HT1080 (cell line): ENCODE measurements at regions not wholly inside any gene's neighbourhood (a gene's known extent, or its start where the extent isn't known, plus 50 kb on each side); places are given as distances from the start of the nearest gene placed in this dataset.

Experiments
- DNase-seq: peaks from one replicate; pipeline ENCODE4 v3.0.0-alpha.2; 2015; ENCODE audit warnings: low read depth

DNA sequence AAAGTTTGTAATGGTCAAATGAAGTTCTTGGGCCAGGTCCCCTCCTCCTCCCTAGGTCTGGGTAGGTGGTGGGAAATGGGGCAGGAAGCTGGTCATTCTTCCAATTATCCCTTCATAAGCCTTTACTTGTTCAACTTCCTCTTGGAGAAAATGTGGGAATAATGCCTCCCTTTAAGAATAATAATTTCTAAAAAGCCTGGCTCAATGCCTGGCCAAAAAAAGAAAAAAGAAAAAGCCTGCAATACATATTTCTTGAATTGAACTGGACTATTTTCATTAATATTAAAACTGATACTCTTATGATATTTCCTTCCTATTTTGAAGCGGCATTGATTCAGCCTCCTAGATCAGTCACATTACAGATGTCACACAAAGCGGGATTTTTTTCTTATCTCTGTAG is 600.9 kb downstream of the CCDC171 start:
- no peak for DNase-seq

DNA sequence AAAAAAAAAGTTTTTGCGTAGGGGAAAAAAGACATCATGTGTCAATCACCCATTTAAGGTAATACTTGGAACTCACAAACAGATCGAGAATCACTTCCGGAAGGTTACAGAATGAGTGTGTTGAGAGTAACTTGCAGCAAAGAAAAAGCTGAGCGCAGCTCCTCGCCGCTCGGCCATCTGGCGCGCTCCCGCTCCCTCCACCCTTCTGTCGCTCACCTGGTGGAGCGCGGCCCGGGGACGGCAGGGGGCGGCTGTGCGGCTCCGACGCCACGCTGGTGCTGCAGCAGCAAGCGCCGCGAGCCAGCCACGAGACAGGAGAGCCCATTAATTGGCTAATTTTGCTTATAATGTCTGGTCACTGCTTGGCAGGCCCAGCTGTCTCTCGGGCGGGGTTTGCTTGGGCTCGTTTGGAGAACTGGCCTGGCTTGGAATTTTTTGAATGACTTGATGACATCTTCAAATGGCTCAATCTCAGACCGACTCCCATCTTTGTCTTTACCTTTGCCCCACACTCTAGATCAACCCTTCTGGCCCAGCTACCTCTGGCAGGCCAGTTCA is 601.8 kb downstream of the CCDC171 start:
- no peak for DNase-seq

DNA sequence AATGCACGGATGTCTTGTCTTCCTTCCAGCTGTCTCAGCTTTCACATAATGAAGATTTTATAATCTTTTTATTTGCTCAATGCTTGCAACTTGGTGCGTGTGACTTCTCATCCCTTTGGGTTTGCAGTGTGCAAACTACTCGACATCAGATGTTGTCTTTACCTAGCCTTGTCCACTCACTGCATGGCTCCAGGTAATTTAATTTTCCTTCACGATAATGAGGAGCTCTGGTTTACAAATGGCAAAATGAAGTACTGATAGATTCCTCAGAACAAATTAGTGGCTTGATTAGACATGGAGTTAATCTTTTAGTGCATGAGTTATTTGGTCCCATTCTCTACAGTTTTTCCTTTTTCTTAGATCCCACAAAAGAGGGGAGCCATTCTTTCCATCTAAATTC is 603.0 kb downstream of the CCDC171 start:
- no peak for DNase-seq

- DNase-seq, result no peak
These were observed 604.4 kb downstream of the CCDC171 start for GRCh38 chr9:16157216-16157615.

DNA sequence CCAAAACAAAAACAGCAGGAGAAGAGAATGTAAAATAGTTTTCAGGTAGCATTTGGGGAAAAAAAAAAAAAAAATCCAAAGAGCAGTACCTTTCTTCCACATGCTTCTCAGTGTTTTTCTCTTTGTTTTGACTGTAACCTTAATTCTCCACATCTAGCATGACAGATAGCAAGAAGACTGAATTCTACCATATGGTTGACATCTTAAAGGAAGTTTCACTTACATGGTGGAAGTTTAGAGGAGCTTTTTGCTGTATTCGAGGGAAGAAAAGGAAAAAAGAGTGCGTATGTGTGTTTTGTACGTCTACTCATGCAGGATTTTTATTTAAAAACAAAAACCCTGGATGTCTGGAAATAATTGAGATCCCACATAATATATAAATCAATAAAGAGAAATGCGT is 604.8 kb downstream of the CCDC171 start:
- no peak for DNase-seq

DNA sequence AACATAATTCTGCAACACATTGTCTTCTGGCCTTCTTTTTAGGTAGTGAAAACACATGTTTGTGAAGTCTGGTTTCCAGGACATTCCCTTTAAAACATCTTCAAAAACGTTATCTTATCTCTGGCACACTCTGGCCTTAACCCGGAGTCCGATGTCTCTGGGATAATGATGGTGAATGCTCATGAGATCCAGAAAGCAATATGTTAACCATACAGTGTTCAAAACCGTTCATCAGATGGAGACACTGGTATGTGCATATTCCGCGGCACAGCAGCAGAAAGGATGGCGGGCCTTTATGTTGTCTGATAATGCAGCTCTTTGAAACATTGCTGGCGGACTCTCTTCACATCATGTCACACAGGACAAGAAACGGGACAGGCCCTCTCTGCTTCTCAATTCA is 605.2 kb downstream of the CCDC171 start:
- DNase-seq, result no peak

- no peak for DNase-seq
These were observed 608.6 kb downstream of the CCDC171 start for GRCh38 chr9:16161483-16161882.

- DNase-seq, result no peak
These were observed 617.3 kb downstream of the CCDC171 start for GRCh38 chr9:16170119-16170518.

- no peak for DNase-seq
These were observed 619.1 kb downstream of the CCDC171 start for GRCh38 chr9:16171911-16172310.

- no peak for DNase-seq
These were observed 620.0 kb downstream of the CCDC171 start for GRCh38 chr9:16172796-16173195.

GRCh38 chr9:16174915-16175314 is 622.1 kb downstream of the CCDC171 start:
- DNase-seq, result no peak

DNA sequence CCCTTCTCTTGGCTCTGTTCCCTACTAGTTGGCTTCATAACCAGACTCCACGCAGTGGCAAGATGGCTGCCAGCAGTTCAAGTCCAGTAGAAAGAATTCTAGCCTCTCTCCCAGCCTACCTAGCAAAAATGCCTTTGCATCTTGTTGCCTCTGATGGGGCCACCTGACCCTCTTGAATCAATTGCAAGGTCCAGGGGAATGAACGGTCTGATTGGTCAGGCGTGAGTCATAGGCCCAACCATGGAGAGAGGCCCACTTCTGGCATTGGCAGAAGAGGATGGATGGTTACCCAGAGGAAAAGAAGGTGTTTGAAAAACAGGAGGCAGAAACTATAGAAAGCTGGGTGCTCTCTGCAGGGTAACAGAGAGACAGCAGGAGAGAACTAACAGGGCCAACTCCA is 622.6 kb downstream of the CCDC171 start:
- DNase-seq, result peak; percentile 35

- DNase-seq, result no peak
These were observed 625.5 kb downstream of the CCDC171 start for GRCh38 chr9:16178294-16178693.

DNA sequence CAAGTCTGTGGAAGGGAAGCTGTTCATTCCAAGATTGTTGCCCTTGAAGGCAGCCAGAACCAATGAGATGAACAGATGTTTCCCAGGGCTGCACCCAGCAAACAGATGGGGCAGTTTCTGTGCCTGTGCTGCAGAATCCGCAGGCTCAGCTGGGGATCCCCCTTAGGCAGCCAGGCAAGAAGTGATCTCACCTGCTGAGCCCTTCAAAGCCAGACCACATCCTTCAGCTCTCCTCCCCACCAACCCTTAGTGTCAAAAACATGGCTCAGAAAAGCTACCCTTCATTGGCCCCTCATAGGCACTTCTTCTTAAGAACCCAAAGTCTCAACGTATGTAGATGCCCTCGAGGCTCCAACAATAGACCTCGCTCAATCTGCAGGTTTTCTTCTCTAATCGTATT is 626.7 kb downstream of the CCDC171 start:
- DNase-seq, result no peak

DNA sequence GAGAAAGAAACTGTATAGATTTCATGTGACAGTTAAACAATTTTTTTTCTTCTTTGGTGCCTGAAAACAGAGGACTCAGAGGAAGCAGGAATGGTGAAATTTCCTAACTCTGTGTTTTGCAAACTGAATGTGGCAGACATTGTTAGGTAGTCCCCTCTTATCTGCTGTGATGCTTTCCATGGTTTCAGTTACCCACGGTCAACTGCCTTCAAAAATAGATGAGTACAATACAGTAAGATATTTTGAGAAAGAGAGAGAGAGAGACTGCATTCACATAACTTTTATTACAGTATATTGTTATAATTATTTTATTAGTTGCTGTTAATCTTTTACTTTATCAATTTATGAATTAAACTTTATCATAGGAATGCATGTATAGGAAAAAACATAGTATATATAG is 627.2 kb downstream of the CCDC171 start:
- no peak for DNase-seq

GRCh38 chr9:16180546-16180945 is 627.7 kb downstream of the CCDC171 start:
- peak; percentile 59 for DNase-seq

DNA sequence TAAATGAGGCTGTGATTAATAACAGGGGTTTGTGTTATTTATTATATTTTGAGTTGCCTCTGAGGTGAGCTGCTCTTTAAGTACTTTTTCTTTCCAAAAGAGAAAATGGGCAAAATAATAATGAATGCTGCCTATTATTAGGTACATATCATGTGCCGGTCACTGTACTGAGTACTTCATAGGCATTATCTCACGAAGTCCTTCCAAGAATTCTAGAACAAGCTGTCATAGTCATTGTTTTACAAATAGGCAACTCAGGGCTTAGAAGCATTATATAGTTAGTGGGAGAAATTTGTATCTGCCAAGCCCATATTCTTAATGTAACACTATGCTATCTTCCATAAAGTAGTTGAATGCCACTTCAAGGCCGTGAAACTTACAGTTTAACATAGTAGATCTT is 628.7 kb downstream of the CCDC171 start:
- no peak for DNase-seq

DNA sequence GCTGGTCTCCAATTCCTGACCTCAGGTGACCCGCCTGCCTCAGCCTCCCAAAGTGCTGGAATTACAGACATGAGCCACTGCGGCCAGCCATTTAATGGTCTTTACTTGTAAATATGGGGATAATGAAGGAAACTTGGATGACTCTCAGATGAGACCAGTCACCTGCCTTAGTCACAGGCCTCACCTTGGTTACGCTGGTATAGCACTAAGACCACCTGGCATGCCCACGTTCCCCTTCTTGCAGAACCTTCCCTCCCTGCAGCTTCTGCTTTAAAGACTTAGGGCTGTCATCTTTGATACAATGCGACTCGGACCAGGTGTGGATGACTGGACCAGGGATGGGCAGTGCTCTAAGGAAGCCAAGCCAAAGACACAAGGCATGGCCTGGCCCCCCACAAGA is 629.9 kb downstream of the CCDC171 start:
- DNase-seq, result no peak

DNA sequence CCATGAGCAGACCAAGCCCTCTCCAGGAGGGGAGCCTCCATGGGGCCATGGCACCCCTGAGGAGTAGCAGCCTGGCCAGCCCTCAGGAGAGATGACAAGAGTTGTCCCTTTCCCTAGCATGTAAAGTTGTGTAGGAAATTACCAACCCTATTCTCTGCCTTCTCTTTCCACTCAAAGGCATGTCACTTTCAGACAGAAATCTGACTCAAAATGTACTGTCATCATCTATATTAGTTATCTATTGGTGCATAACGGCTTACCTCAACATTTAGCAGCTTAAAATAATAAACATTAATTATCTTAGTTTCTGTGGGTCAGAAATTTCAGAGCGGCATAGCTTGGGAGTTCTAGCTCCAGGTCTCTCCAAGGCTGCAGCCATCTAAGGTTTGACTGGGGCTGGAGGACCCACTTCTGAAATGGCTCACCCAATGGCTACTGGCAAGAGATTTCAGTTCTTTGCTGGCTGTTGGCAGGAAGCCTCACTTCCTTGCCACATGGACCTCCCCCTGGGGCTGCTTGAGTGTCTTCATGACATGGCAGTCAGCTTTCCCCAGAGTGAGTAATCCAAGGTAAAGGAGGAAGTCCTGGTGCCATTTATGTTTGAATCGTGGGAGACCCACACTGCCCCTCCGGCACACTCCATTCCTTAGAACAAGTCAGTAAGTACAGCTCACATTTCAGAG is 632.3 kb downstream of the CCDC171 start:
- peak; percentile 59 for DNase-seq

DNA sequence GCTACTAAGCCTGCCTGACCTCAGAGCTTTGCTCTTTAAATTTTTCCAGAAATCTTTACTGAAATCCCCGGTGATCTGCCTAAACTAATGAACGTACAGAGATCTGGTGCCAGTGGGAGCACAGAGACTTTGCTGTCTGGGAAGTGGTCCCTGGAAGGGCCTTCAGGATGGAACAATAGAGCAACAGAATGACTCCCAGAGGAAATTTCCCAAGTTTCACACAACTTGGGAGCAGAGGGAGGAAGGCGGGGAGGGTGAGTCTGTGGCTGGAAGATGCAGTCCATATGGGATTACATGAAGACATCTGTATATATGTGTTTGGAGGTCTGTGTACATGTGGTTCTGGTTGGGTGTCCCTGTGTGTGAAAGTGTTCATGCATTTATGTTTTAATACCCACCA is 638.3 kb downstream of the CCDC171 start:
- DNase-seq, result no peak

DNA sequence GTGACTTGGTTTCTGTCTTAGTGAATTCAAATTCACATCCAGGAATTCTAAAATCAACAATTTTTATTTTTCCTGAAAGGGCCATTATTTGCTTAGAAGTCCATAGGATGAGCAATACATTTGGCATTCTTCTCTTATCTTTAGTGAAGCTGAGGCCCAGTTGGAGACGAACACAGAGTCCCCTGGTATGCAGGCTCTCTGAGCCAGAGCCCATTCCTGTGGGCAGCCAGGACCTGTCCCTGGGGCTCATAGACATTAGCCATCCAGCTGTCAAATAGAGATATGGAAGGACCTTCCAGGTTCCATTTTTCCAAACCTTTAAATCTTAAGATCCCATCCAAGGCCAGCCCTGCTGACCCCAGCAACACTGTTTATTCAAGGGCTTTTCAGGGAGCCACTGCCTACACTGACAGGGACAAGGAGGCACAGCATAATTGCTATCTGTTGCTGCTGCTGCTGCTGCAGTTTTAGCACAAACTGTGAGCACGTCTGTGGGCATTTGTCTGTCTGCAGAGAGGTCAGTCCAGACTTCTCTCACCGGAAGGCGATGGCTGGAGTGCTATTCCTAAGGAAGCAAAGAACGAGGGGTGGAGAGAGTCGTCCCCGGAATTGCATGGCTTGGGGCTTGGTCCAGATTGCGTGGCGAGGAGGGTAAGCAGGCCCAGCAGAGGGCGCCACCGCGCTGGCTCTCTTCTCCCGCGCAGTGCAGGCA is 639.0 kb downstream of the CCDC171 start:
- peak; percentile 87 for DNase-seq

- no peak for DNase-seq
These were observed 639.7 kb downstream of the CCDC171 start for GRCh38 chr9:16192403-16193017.

- DNase-seq, result no peak
These were observed 640.2 kb downstream of the CCDC171 start for GRCh38 chr9:16193066-16193465.
